GM18951 (cell line): ENCODE measurements at regions not wholly inside any gene's neighbourhood (a gene's known extent, or its start where the extent isn't known, plus 50 kb on each side); places are given as distances from the start of the nearest gene placed in this dataset.
"Not testable (repeated sequence)": the region's sequence is repeated elsewhere in the genome, so short reads cannot be mapped to it uniquely, and the experiment has no call there.

Experiments
- POLR2A ChIP-seq: IDR thresholded peaks from 4 replicates; pipeline ENCODE4 v1.6.1; 2011; ENCODE audit warnings: mild to moderate bottlenecking; ENCODE audit not compliant: insufficient read length, insufficient read depth; ENCODE audit errors: extremely low read depth
- in situ Hi-C: fragments of 300-500 bp; cut with MboI; formaldehyde crosslinking; loops from one replicate; pipeline ENCODE4 v1.12.0; 2022; ENCODE audit warnings: low sequenced_read_pairs, mixed read lengths, inconsistent platforms; ENCODE audit not compliant: unreplicated experiment

- in situ Hi-C loops = not testable (repeated sequence)
Measured at GRCh38 chr2:87075054-87075790, 53.6 kb upstream of the PLGLB1 start.

DNA sequence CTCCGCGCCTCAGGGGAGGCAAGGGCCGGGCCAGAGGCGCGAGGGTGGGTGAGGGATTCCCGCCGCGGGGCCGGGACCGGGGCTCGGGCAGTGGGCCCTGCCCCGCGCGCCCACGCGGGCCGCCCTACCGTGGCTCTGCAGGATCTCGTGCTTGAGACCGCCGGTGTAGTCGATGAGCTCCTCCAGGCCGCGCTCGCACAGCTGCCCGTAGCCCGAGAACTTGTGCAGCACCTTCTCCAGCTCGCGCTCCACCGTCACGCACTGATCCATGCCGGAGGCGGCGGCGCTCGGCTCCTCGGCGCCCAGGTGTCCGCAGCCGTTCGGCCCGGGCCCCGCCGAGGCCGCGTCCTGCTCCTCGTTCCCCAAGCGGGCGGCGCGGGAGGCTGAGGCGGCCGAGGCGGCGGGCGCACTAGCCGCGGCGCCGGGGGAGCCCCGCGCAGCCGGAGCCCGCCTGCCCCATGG, 54.2 kb upstream of the PLGLB1 start:
- in situ Hi-C loops = not testable (repeated sequence)

DNA sequence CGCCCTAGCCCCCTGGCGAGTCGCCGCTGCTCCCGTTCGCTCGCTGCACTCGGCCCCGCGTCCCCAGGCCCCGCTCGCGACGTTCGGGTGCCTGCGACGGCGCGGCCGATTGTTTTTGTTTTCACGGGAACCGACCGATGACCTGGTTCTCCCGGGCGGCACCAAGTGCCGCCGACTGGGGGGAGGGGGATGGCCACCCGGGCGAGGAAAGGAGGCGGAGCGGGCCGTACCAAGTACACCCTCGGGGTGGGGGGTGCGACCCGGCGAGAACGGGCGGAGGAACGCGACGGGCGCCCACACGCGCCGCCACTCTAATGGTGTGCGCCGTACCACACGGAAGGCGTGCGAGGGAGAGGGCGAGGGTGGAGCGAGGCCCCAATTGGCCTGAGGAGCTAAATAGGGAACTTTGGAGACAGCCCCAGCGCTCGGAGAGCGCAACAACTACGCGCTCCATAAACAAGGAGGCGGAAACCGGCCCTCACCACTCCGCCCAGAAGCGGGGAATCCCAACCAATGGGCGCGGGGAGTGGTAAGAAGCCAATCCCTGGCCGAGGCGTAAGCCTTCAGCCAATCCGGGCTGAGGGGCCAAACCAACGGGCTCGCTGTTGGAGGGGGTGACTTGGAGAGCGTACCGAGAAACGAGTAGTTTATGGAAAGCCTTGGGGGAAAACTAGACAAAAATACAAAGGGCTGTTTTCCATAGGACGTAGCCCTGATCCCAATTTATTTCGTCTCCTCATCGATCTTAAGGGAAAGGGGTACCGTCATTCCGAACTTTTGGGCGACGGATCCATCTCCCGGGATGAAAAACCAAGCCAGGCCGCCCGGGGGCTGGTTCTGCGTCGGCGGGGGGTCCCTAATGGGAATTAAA, 54.8 kb upstream of the PLGLB1 start:
- TF ChIP-seq POLR2A = peak; percentile 71

DNA sequence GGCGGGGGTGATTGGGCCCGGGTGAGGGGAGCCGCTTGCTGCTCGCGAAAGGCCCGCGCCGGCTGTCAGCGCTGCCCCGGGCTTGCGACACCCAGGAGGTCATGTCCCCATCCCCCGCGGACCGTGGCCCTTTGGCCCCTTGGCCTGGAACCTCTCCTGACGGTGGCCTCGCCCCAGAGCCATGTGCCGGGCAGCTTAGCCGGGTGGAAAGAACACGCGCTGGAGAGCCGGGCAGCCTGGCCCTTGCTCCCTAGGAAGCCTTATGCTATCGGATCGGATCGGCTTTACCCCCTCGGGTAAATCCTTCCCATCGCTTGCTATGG, 55.4 kb upstream of the PLGLB1 start:
- in situ Hi-C loops = not testable (repeated sequence)

More for the DNA sequence above, 54.8 kb upstream of the PLGLB1 start:
- in situ Hi-C loops = not testable (repeated sequence)

DNA sequence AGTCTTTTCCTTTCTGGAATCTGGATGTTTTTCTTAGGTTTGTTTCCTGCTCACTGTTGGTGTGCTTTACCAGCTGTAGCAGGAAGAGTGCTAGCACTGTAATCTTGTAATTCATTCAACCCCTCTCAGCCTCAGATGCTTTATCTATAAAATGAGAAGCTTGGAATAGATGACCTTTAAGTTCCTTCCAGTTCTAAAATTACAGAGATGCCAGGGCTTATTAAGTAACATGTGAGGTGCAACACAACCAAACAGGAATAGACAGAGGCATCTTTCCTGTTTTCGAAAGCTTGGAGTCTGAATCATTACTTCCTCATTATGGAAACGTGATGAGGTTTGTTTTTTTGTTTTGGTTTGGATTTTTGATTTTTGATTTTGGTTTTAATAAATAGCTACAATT, 60.1 kb upstream of the PLGLB1 start:
- in situ Hi-C loops = not testable (repeated sequence)

DNA sequence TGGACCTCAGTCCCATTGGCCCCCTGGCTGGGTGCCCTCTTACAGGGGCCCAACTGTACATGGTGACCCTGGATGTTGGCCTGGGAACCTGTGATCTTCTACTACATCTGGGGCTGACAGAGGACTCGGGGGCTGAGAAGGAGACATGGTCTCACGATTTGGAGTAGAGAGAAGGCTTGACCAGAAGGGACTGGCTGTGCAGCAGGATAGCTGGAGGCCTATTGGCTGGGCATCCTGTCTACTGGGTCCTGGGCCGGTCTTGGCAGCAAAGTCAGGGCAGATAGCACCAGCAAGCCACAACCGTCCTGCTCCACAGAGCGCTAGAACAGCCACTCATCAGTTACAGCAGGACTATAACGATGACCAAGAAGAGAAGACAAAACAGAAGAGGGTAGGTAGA, 66.4 kb upstream of the PLGLB1 start:
- in situ Hi-C loops = not testable (repeated sequence)

- in situ Hi-C loops = not testable (repeated sequence)
Measured at GRCh38 chr2:87089401-87089800, 67.8 kb upstream of the PLGLB1 start.

GRCh38 chr2:87093252-87093651, 71.6 kb upstream of the PLGLB1 start:
- in situ Hi-C loops = not testable (repeated sequence)

- in situ Hi-C loops = not testable (repeated sequence)
Measured at GRCh38 chr2:87093937-87094529, 72.4 kb upstream of the PLGLB1 start.

DNA sequence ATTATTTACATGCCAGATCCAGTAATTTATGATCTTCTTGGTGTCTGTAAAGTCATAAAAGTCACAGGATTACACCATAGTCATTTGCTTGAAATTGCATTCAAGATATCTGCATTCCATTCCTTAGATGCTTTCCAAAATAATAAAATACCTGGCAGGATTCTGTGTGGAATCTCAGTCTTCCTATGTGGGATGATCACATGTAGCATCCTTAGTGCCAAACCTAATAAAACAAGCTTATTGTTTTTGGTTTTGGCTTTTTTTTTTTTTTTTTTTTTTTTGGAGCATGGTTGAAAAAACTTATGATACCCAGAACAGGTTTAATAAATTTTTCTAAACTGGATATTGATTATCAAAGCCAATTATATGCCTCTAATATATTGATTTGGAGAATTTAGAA, 74.2 kb upstream of the PLGLB1 start:
- in situ Hi-C loops = not testable (repeated sequence)

DNA sequence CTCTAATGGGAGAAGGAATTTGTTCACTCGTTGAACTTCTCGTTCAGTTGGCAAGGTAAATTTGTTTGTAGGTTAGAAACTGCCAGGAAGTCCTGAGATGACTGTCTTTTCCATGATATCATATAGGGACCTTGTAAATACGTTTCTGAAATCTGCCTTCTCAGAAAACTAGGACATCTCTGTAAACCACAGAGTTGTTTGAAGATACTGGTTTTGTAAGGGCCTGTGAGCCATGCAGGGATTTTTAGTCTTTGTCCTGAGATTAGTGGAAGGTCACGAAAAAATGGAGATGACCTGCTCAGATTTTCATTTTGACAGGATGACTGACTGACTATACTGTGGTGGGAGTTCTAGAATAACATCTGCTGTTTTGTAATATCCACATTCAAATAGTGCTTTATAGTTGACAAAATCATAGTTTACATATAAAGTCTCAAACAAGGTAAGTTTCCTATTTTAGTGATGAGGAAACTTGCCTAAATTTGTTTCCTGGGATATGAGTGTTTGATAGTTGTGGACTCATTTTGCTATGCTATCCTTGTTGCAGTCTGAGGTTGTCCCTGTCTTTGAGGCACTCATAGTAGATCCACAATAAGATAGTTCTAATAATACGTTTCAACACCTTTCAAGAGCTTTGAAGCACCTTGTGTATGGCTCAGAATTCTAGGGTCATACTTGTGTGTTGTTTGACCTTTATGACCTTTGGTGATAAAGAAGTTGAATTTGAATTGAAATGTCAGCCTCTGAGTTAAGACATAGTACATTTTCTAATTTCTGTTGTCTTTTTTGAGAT, 107.3 kb upstream of the PLGLB1 start:
- in situ Hi-C loops = loop anchor here (25.0 kb wide), 1 partner anchor 583 kb away; no protein-coding TSS in a partner anchor

DNA sequence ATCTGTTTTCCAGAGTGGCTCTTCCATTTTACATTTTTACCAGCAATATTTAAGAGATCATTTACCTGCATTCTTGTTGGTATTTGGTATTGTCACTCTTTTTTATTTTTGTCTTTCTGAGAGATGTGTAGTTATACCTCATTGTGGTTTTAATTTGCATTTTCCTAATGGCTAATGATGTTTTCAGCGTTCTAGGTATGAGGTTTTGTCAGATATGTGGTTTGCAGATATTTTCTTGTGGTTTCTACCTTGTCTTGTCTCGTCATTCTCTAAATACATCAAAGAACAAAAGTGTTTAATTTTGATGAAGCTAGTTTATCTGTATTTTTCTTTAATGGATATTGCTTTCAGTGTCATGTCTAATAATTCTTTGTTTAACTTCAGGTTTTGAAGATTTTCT, 110.9 kb upstream of the PLGLB1 start:
- in situ Hi-C loops = loop anchor here (25.0 kb wide), 1 partner anchor 580 kb away; no protein-coding TSS in a partner anchor

GRCh38 chr2:87151835-87152493, 130.3 kb upstream of the PLGLB1 start:
- in situ Hi-C loops = not testable (repeated sequence)

DNA sequence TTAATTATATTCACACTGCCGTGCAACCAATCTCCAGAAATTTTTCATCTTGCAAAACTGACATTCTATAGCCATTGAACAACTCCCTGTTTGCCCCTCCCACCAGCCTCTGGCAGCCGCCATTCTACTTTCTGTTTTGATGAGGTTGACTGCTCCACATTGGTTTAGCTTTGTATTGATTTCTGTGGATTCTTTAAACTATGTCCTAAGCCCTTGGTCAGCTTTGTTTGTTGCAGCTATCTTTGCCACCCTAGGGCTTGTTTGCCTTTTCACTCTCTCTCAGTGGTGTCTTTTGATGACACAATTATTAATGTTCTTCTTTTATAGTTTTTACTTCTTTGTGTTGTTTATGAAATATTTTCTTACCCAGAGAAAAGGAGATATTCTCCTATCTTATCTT, 152.8 kb upstream of the PLGLB1 start:
- in situ Hi-C loops = not testable (repeated sequence)

DNA sequence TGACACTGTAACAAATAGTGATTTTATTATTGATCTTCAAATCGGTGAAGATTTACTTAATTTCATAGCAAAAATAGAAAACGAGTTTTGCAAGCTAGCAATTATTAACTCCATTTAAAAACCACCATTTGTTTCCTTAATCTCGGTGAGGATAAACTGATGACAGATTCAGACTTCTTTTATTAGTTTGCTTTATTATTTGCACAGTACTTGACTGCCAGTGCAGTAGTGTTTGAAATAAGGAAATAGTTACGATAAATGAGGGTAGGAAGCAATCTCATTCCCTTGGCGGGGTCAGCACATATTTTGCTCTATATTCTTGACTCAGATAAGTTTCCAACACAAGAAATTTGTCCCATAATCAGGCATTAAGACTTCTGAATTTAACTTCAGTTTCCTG, 161.7 kb upstream of the PLGLB1 start:
- in situ Hi-C loops = not testable (repeated sequence)

- in situ Hi-C loops = not testable (repeated sequence)
Measured at GRCh38 chr2:87184260-87184659, 162.6 kb upstream of the PLGLB1 start.

GRCh38 chr2:87189214-87189613, 167.6 kb upstream of the PLGLB1 start:
- in situ Hi-C loops = not testable (repeated sequence)

DNA sequence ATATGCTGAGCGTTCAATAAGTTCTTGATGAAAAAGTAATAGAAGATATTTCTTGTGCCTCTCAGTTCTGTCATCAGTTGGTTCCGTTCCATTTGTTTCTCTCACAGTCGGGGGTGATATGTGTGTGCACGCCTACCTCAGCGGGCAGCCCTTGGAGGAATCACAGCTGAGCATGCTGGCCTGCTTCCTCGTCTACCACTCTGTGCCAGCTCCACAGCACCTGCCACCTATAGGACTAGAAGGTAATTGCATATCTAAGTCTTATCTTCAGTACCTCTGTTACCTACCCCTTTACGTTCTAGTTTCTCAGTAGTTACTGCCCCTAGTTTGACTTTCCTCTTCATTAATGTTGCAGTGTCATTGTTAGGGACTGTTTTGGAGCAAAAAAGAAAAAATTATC, 171.7 kb upstream of the PLGLB1 start:
- in situ Hi-C loops = not testable (repeated sequence)
